Chondrocyte (in vitro differentiated cells): ENCODE measurements at regions not wholly inside any gene's neighbourhood (a gene's known extent, or its start where the extent isn't known, plus 50 kb on each side); places are given as distances from the start of the nearest gene placed in this dataset.

Experiments used
- DNase-seq: peaks from one replicate; pipeline ENCODE4 v3.0.0; 2021; ENCODE audit warnings: mixed read lengths, low spot score
- H3K27ac Mint-ChIP-seq: one replicate; pipeline ENCODE4 v1.8.0; 2021; ENCODE audit warnings: mild to moderate bottlenecking, moderate library complexity, mixed read lengths; ENCODE audit not compliant: unreplicated experiment
- H3K27me3 Mint-ChIP-seq: 2 replicates; pipeline ENCODE4 v1.8.0; 2021; ENCODE audit warnings: low read depth, mixed read lengths
- H3K36me3 Mint-ChIP-seq: 2 replicates; pipeline ENCODE4 v1.8.0; 2021; ENCODE audit warnings: low read depth, mixed read lengths
- H3K4me1 Mint-ChIP-seq: 2 replicates; pipeline ENCODE4 v1.8.0; 2021; ENCODE audit warnings: low read depth, mild to moderate bottlenecking, mixed read lengths
- H3K4me3 Mint-ChIP-seq: one replicate; pipeline ENCODE4 v1.8.0; 2021; ENCODE audit warnings: mild to moderate bottlenecking, moderate library complexity, mixed read lengths; ENCODE audit not compliant: unreplicated experiment
- H3K9me3 Mint-ChIP-seq: 2 replicates; pipeline ENCODE4 v1.8.0; 2021; ENCODE audit warnings: low read depth, mixed read lengths
- CTCF ChIP-seq: fragments of 200-600 bp; sonication (generic); IDR thresholded peaks from 2 replicates; pipeline ENCODE4 v1.5.0; 2021; ENCODE audit warnings: antibody characterized with exemption, mild to moderate bottlenecking, moderate library complexity

- TF ChIP-seq CTCF: no peak
- Mint-ChIP-seq H3K27me3 (peaks cover 24% of the 10 kb centered on the region), H3K27ac (no peak overlapping the region), H3K36me3 (no peaks in the 10 kb centered on the region), H3K4me1 (no peaks in the 10 kb centered on the region), H3K4me3 (no peak overlapping the region), H3K9me3 (no peaks in the 10 kb centered on the region)
- DNase-seq: no peak
These were observed 53.2 kb upstream of the PDK4 start for GRCh38 chr7:95649546-95649945.

DNA sequence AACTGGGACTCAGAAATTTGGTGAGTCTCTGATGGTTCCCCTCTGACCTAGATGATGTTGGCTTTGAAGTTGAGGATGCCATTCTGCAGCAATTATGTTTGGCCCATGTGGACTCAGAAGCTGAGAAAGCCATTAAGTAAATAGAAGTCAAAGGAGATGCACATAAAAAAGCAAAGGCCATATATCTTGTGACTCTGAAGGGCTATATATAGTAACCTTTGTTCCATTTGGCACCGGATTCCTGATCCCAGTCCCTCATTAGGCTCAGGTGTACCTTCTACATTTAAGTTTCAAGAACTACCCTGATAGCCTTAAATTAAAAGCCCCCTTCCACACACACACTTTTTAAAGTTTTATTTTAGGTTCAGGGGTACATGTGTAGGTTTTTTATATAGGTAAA, 50.0 kb upstream of the PDK4 start:
- Mint-ChIP-seq H3K27me3 (peaks cover 32% of the 10 kb centered on the region), H3K27ac (no peak overlapping the region), H3K9me3 (no peaks in the 10 kb centered on the region), H3K36me3 (no peaks in the 10 kb centered on the region), H3K4me3 (no peak overlapping the region), H3K4me1 (peaks cover 4% of the 10 kb centered on the region)
- TF ChIP-seq CTCF: no peak
- no peak for DNase-seq
